ENCODE measurements at regions not wholly inside any gene's neighbourhood (a gene's known extent, or its start where the extent isn't known, plus 50 kb on each side); places are given as distances from the start of the nearest gene placed in this dataset.

GRCh38 chr7:118328505-118329211, 104.2 kb downstream of the ANKRD7 start:
- Mint-ChIP-seq H3K9me3 (no peaks in the 10 kb centered on the region), H3K4me3 (no peak overlapping the region)
- no peaks in the 10 kb centered on the region for H3F3A ChIP-seq (replicated peaks; ENCODE audit: low read depth)

More at GRCh38 chr7:118328505-118329211, 104.2 kb downstream of the ANKRD7 start:
- Histone ChIP-seq H3K4me2 (no peak overlapping the region), H3K9me2 (ENCODE audit: insufficient read depth) (no peaks in the 10 kb centered on the region), H2AFZ (peak overlapping the region; percentile 86; the same call in 1 of the 2 replicates), H3K79me2 (replicated peaks; ENCODE audit: insufficient read depth) (no peaks in the 10 kb centered on the region), H3K4me3 (no peak overlapping the region), H3K27ac (ENCODE audit: low read depth) (no peak overlapping the region), H3K4me1 (ENCODE audit: insufficient read depth) (peaks cover 6% of the 10 kb centered on the region; the same call in 1 of the 2 replicates), H3K36me3 (ENCODE audit: insufficient read depth) (no peaks in the 10 kb centered on the region), H3K27me3 (ENCODE audit: insufficient read depth) (no peaks in the 10 kb centered on the region), H4K20me1 (replicated peaks; ENCODE audit: insufficient read depth) (no peaks in the 10 kb centered on the region)
- no peak for TF ChIP-seq EZH2 (IDR thresholded peaks at IDR 0.05; ENCODE audit: low read depth, unreplicated experiment)
- no peak for TF ChIP-seq ZNF114 (CRISPR knock-in tag; IDR thresholded peaks at IDR 0.05)
- no peak for TF ChIP-seq POLR2AphosphoS5 (IDR thresholded peaks at IDR 0.05; ENCODE audit: low read depth)
- TF ChIP-seq ZNF331 (CRISPR knock-in tag; IDR thresholded peaks at IDR 0.05; ENCODE audit: low read depth) = no peak
- TF ChIP-seq NANOG (IDR thresholded peaks at IDR 0.05; ENCODE audit: borderline replicate concordance) = no peak
- no peak for TF ChIP-seq CREB1 (CRISPR knock-in tag; IDR thresholded peaks at IDR 0.05; ENCODE audit: low read depth)
- TF ChIP-seq ETS1 (IDR thresholded peaks at IDR 0.05) = no peak
- no peak for TF ChIP-seq EZH2phosphoT487 (IDR thresholded peaks at IDR 0.05; ENCODE audit: unreplicated experiment)
- TF ChIP-seq STAT1 (IDR thresholded peaks at IDR 0.05; ENCODE audit: unreplicated experiment) = no peak
- no peak for TF ChIP-seq JUNB (IDR thresholded peaks at IDR 0.05; ENCODE audit: unreplicated experiment)
- TF ChIP-seq ZNF462 (CRISPR knock-in tag; IDR thresholded peaks at IDR 0.05) = no peak
- TF ChIP-seq REST (IDR thresholded peaks at IDR 0.05; ENCODE audit: unreplicated experiment) = no peak
- TF ChIP-seq CTCF (conservative IDR thresholded peaks at IDR 0.05; ENCODE audit: low read depth in 2 of 2) = no peak
- H3K36me3 Mint-ChIP-seq (ENCODE audit: low read depth) = no peaks in the 10 kb centered on the region
- peak overlapping the region; percentile 69 for H3K27ac Mint-ChIP-seq
- H3K27me3 Mint-ChIP-seq (ENCODE audit: insufficient read depth, low read depth, poor library complexity) = peaks cover 2% of the 10 kb centered on the region
- ATAC-seq (peak; percentile 31; the same call in 1 of the 3 replicates), DNase-seq (ENCODE audit: low spot score) (peak; percentile 10)
- H3K4me1 Mint-ChIP-seq = peaks cover 14% of the 10 kb centered on the region

All from GM23338 (cell line).